Gastroesophageal sphincter (tissue), 4 donors: ENCODE measurements at regions not wholly inside any gene's neighbourhood (a gene's known extent, or its start where the extent isn't known, plus 50 kb on each side); places are given as distances from the start of the nearest gene placed in this dataset.

Experiments used
- ATAC-seq: fragments of 150-250 bp; one replicate; pipeline ENCODE4 v1.9.1; 2016; ENCODE audit warnings: mild to moderate bottlenecking, moderate library complexity
- H3K27ac ChIP-seq, 4 donors: fragments of 200-600 bp; sonication (generic) in 3 of 4; 1 replicate in 3 of 4; 2 replicates in 1 of 4; pipeline ENCODE4 v1.5.1; 2016 to 2019
- H3K27me3 ChIP-seq: fragments of 200-600 bp; sonication (generic); one replicate; pipeline ENCODE4 v1.5.1; 2019
- H3K36me3 ChIP-seq, 2 donors: fragments of 200-600 bp; sonication (generic); one replicate each; pipeline ENCODE4 v1.5.1; 2019; ENCODE audit warnings: control low read depth in 1 of 2
- H3K4me1 ChIP-seq, 3 donors: fragments of 200-600 bp; sonication (generic); 1 replicate in 2 of 3; 2 replicates in 1 of 3; pipeline ENCODE4 v1.5.1; 2016 to 2019; ENCODE audit warnings: control low read depth in 2 of 3
- H3K4me3 ChIP-seq, 2 donors: fragments of 200-600 bp; sonication (generic); one replicate each; pipeline ENCODE4 v1.5.1; 2019; ENCODE audit warnings: mild to moderate bottlenecking in 1 of 2, moderate library complexity in 1 of 2
- H3K9me3 ChIP-seq, 3 donors: fragments of 200-600 bp; sonication (generic); one replicate each; pipeline ENCODE4 v1.5.1; 2017 to 2019; ENCODE audit warnings: control low read depth in 2 of 3
- CTCF ChIP-seq, 4 experiments: fragments of 200-600 bp in 2 of 4; fragments of 450-650 bp in 2 of 4; sonication (generic) in 1 of 4; IDR thresholded peaks; one replicate each; pipeline ENCODE4 v1.5.1; 2017 to 2019; ENCODE audit warnings: antibody characterized with exemption in 4 of 4, mild to moderate bottlenecking in 2 of 4, moderate library complexity in 2 of 4
- EP300 ChIP-seq: sonication (generic); formaldehyde crosslinking; IDR thresholded peaks from one replicate; pipeline ENCODE4 v1.6.1; 2017; ENCODE audit warnings: antibody characterized with exemption, mild to moderate bottlenecking
- POLR2A ChIP-seq, 2 donors: fragments of 450-650 bp; IDR thresholded peaks; one replicate each; pipeline ENCODE4 v1.6.1; 2017; ENCODE audit warnings: antibody characterized with exemption in 2 of 2, mild to moderate bottlenecking in 2 of 2, moderate library complexity in 1 of 2
- POLR2AphosphoS5 ChIP-seq: sonication (generic); formaldehyde crosslinking; IDR thresholded peaks from one replicate; pipeline ENCODE4 v1.6.1; 2017; ENCODE audit warnings: antibody characterized with exemption
- WGBS, 2 donors: methylation state at CpG; one replicate each; pipeline ENCODE4 v1.1.5; 2018; ENCODE audit warnings: low coverage in 1 of 2; 5-methylcytosine and 5-hydroxymethylcytosine counted together

GRCh38 chr11:106353031-106353430, 275.6 kb downstream of the AASDHPPT start:
- H3K9me3 ChIP-seq, result no peaks in the 10 kb centered on the region
- no peak overlapping the region for H3K27ac ChIP-seq
- no peak for ATAC-seq
- TF ChIP-seq EP300, result no peak
- TF ChIP-seq POLR2AphosphoS5, result no peak
- no peak for TF ChIP-seq POLR2A (IDR thresholded peaks at IDR 0.05)
- no peak for TF ChIP-seq CTCF (IDR thresholded peaks at IDR 0.05)
- no peaks in the 10 kb centered on the region for H3K36me3 ChIP-seq
- H3K4me1 ChIP-seq, result no peaks in the 10 kb centered on the region
- no peak overlapping the region for H3K4me3 ChIP-seq
- no peaks in the 10 kb centered on the region for H3K27me3 ChIP-seq
- 73 to 100% methylated on average over 1 to 2 of the region's 2 CpGs for WGBS, 2 donors

- WGBS, 2 donors, result 25 to 31% methylated on average over 2 of the region's 2 CpGs
- TF ChIP-seq POLR2AphosphoS5 (no peak), EP300 (no peak), POLR2A (IDR thresholded peaks at IDR 0.05) (no peak), CTCF (IDR thresholded peaks at IDR 0.05) (no peak)
- Histone ChIP-seq H3K4me3 (no peak overlapping the region), H3K27me3 (no peaks in the 10 kb centered on the region), H3K9me3 (no peaks in the 10 kb centered on the region), H3K4me1 (no peaks in the 10 kb centered on the region), H3K27ac (no peak overlapping the region), H3K36me3 (no peaks in the 10 kb centered on the region)
- ATAC-seq, result no peak
These were observed 291.8 kb downstream of the AASDHPPT start for GRCh38 chr11:106369224-106369623.

GRCh38 chr11:106378513-106379179, 301.2 kb downstream of the AASDHPPT start:
- no peak overlapping the region for H3K4me3 ChIP-seq
- no peak for TF ChIP-seq CTCF (IDR thresholded peaks at IDR 0.05)
- TF ChIP-seq EP300, result no peak
- TF ChIP-seq POLR2AphosphoS5, result no peak
- TF ChIP-seq POLR2A (IDR thresholded peaks at IDR 0.05), result no peak
- WGBS, 2 donors, result 44 to 66% methylated on average over 2 to 3 of the region's 3 CpGs
- no peaks in the 10 kb centered on the region for H3K9me3 ChIP-seq
- ATAC-seq, result no peak
- no peaks in the 10 kb centered on the region for H3K27me3 ChIP-seq
- H3K27ac ChIP-seq, result no peak overlapping the region
- H3K36me3 ChIP-seq, result no peaks in the 10 kb centered on the region
- H3K4me1 ChIP-seq, result no peaks in the 10 kb centered on the region

GRCh38 chr11:106379265-106379664, 301.8 kb downstream of the AASDHPPT start:
- H3K36me3 ChIP-seq, result no peaks in the 10 kb centered on the region
- TF ChIP-seq CTCF (IDR thresholded peaks at IDR 0.05), result no peak
- 89 to 92% methylated on average over 1 to 2 of the region's 2 CpGs for WGBS, 2 donors
- H3K27me3 ChIP-seq, result no peaks in the 10 kb centered on the region
- ATAC-seq, result no peak
- H3K4me1 ChIP-seq, result no peaks in the 10 kb centered on the region
- H3K27ac ChIP-seq, result no peak overlapping the region
- H3K4me3 ChIP-seq, result no peak overlapping the region
- H3K9me3 ChIP-seq, result no peaks in the 10 kb centered on the region

- no peak for ATAC-seq
- no peak overlapping the region for H3K4me3 ChIP-seq
- no peak for TF ChIP-seq POLR2AphosphoS5
- no peak overlapping the region for H3K27ac ChIP-seq
- H3K4me1 ChIP-seq, result no peaks in the 10 kb centered on the region
- H3K27me3 ChIP-seq, result no peaks in the 10 kb centered on the region
- WGBS, 2 donors, result 67 to 88% methylated on average over 1 of the region's 1 CpG
- no peaks in the 10 kb centered on the region for H3K36me3 ChIP-seq
- no peaks in the 10 kb centered on the region for H3K9me3 ChIP-seq
These were observed 302.2 kb downstream of the AASDHPPT start for GRCh38 chr11:106379712-106380111.
